HL-60 (cell line): ENCODE measurements at regions not wholly inside any gene's neighbourhood (a gene's known extent, or its start where the extent isn't known, plus 50 kb on each side); places are given as distances from the start of the nearest gene placed in this dataset.

Source experiments
- DNase-seq, 2 experiments: peaks; one replicate each; pipeline ENCODE4 v3.0.0-alpha.2; 2010 to 2020; ENCODE audit warnings: low read depth in 1 of 2, low spot score in 1 of 2
- H3K27ac ChIP-seq: fragments of 250-450 bp; sonication (Bioruptor Pico); replicated peaks from 2 replicates; pipeline ENCODE4 v1.5.1; 2020; ENCODE audit warnings: mild to moderate bottlenecking, moderate library complexity
- H3K27me3 ChIP-seq: fragments of 250-450 bp; sonication (Bioruptor Pico); 2 replicates; pipeline ENCODE4 v1.5.1; 2021; ENCODE audit warnings: mild to moderate bottlenecking, moderate library complexity; ENCODE audit not compliant: insufficient read depth, poor library complexity, severe bottlenecking
- H3K4me3 ChIP-seq: replicated peaks from 2 replicates; pipeline ENCODE4 v1.5.1; 2011; ENCODE audit warnings: mild to moderate bottlenecking, control low read depth, low read length; ENCODE audit not compliant: insufficient read depth
- CTCF ChIP-seq: IDR thresholded peaks from one replicate; pipeline ENCODE4 v1.5.1; 2011; ENCODE audit warnings: low read length, control low read depth, inconsistent platforms; ENCODE audit not compliant: insufficient read depth
- GABPA ChIP-seq: IDR thresholded peaks from 2 replicates; pipeline ENCODE4 v1.6.1; 2012; ENCODE audit warnings: low read depth
- POLR2AphosphoS5 ChIP-seq: IDR thresholded peaks from 2 replicates; pipeline ENCODE4 v1.6.1; 2012; ENCODE audit warnings: low read depth
- SPI1 ChIP-seq: IDR thresholded peaks from 2 replicates; pipeline ENCODE4 v1.6.1; 2012; ENCODE audit warnings: low read depth, mild to moderate bottlenecking, borderline replicate concordance
- TF ChIP-seq, protein P1 (sequence below): IDR thresholded peaks from 2 replicates; pipeline ENCODE4 v1.6.1; 2012; ENCODE audit warnings: low read depth; ENCODE audit not compliant: insufficient replicate concordance

- no peak overlapping the region for H3K4me3 ChIP-seq
- TF ChIP-seq, protein P1, sequence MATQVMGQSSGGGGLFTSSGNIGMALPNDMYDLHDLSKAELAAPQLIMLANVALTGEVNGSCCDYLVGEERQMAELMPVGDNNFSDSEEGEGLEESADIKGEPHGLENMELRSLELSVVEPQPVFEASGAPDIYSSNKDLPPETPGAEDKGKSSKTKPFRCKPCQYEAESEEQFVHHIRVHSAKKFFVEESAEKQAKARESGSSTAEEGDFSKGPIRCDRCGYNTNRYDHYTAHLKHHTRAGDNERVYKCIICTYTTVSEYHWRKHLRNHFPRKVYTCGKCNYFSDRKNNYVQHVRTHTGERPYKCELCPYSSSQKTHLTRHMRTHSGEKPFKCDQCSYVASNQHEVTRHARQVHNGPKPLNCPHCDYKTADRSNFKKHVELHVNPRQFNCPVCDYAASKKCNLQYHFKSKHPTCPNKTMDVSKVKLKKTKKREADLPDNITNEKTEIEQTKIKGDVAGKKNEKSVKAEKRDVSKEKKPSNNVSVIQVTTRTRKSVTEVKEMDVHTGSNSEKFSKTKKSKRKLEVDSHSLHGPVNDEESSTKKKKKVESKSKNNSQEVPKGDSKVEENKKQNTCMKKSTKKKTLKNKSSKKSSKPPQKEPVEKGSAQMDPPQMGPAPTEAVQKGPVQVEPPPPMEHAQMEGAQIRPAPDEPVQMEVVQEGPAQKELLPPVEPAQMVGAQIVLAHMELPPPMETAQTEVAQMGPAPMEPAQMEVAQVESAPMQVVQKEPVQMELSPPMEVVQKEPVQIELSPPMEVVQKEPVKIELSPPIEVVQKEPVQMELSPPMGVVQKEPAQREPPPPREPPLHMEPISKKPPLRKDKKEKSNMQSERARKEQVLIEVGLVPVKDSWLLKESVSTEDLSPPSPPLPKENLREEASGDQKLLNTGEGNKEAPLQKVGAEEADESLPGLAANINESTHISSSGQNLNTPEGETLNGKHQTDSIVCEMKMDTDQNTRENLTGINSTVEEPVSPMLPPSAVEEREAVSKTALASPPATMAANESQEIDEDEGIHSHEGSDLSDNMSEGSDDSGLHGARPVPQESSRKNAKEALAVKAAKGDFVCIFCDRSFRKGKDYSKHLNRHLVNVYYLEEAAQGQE = no peak
- TF ChIP-seq CTCF = no peak
- no peak for TF ChIP-seq GABPA
- TF ChIP-seq SPI1 = no peak
- DNase-seq = no peak
- no peaks in the 10 kb centered on the region for H3K27me3 ChIP-seq
- no peak overlapping the region for H3K27ac ChIP-seq
Measured at GRCh38 chr2:890791-891190, 59.9 kb upstream of the SNTG2 start.

DNA sequence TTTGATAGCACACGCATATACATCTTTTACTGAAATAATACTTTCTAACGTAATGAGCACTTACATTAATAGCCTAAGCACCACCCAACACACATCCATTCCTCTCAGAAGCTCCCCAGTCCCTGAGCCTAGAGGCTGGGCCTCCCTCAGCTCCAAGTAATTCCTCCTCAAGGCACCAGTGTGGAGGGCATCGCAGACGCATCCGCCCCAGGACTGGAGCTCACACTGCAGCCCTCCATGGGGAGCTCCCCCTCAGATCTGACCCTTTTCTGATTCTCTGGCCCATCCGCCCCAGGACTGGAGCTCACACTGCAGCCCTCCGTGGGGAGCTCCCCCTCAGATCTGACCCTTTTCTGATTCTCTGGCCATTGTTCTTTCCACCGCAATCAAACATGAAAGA lies 60.4 kb upstream of the SNTG2 start:
- no peak overlapping the region for H3K27ac ChIP-seq
- H3K4me3 ChIP-seq = no peak overlapping the region
- TF ChIP-seq, protein P1 = no peak
- no peak for TF ChIP-seq SPI1
- TF ChIP-seq GABPA = no peak
- TF ChIP-seq POLR2AphosphoS5 = no peak
- no peak for TF ChIP-seq CTCF
- H3K27me3 ChIP-seq = no peaks in the 10 kb centered on the region
- DNase-seq = no peak

- Histone ChIP-seq H3K27ac (no peak overlapping the region), H3K27me3 (no peaks in the 10 kb centered on the region), H3K4me3 (no peak overlapping the region)
- no peak for DNase-seq
- no peak for TF ChIP-seq POLR2AphosphoS5
- TF ChIP-seq SPI1 = no peak
- no peak for TF ChIP-seq GABPA
- TF ChIP-seq, protein P1 = no peak
- TF ChIP-seq CTCF = no peak
Measured at GRCh38 chr2:888906-889566, 61.6 kb upstream of the SNTG2 start.
